Activated CD4-positive, alpha-beta memory T cell treated with anti-CD3 and anti-CD28 coated beads for 36 hours (primary cell): ENCODE measurements at regions not wholly inside any gene's neighbourhood (a gene's known extent, or its start where the extent isn't known, plus 50 kb on each side); places are given as distances from the start of the nearest gene placed in this dataset.

ENCODE experiments used
- CTCF ChIA-PET: fragments of 350-600 bp; sonication (Branson Sonifier 250); formaldehyde crosslinking; loops from one replicate; lab custom pipeline; 2021; ENCODE audit warnings: antibody characterized with exemption, inconsistent platforms; lab: Charles Lee
- POLR2A ChIA-PET: fragments of 350-600 bp; sonication (Branson Sonifier 250); formaldehyde crosslinking; loops from one replicate; lab custom pipeline; 2021; ENCODE audit warnings: antibody characterized with exemption; lab: Charles Lee
- DNase-seq: peaks from one replicate; pipeline ENCODE4 v3.0.0-alpha.2; 2020
- H3K27ac Mint-ChIP-seq: one replicate; pipeline ENCODE4 v1.8.0; 2021; ENCODE audit warnings: mixed read lengths
- H3K27me3 Mint-ChIP-seq: one replicate; pipeline ENCODE4 v1.8.0; 2021; ENCODE audit warnings: mixed read lengths
- H3K36me3 Mint-ChIP-seq: one replicate; pipeline ENCODE4 v1.8.0; 2021; ENCODE audit warnings: mixed read lengths
- H3K4me1 Mint-ChIP-seq: one replicate; pipeline ENCODE4 v1.8.0; 2021; ENCODE audit warnings: low read depth, mixed read lengths
- H3K4me3 Mint-ChIP-seq: one replicate; pipeline ENCODE4 v1.8.0; 2021; ENCODE audit warnings: mild to moderate bottlenecking, mixed read lengths
- H3K9me3 Mint-ChIP-seq: one replicate; pipeline ENCODE4 v1.8.0; 2021; ENCODE audit warnings: mixed read lengths
- intact Hi-C: fragments of 100-400 bp; cut with micrococcal nuclease; formaldehyde crosslinking; loops from one replicate; pipeline ENCODE4 v1.15.1; 2023

DNA sequence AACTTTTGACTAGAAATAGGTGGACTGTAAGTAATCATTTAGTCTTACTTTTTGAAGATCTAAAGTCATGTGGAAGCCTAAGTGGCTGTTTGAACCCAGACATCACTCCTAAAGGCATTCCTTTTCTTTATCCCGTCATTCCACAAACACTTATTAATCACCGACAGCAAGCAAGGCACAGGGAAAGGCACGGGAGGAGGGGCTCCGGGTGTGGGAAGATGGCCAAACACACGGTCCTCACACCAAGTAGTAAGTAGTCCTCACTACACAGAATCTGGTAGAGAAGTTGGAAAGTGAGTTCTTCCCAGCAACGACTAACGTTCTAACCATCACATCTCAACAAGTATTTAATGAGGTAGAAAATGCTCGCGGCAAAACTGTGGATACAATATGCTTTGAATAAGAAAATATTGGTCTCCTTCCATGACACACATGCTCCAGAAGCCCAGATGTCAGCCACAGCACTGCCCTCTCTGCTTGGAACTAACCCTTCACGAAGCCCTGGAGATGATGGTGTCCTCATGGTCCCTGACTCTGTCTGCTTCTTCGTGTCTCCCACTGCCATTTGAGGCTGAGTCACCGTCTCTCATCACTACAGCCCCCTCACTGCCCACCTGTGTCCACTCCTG is 202.2 kb downstream of the OPA1 start:
- H3K4me3 Mint-ChIP-seq = no peak overlapping the region
- no peak for DNase-seq
- ChIA-PET CTCF (no interaction called here), POLR2A (no interaction called here)
- H3K4me1 Mint-ChIP-seq = no peaks in the 10 kb centered on the region
- H3K9me3 Mint-ChIP-seq = no peaks in the 10 kb centered on the region
- intact Hi-C loops = no loop called here
- H3K27me3 Mint-ChIP-seq = peaks cover 10% of the 10 kb centered on the region
- H3K27ac Mint-ChIP-seq = no peak overlapping the region
- H3K36me3 Mint-ChIP-seq = no peaks in the 10 kb centered on the region

GRCh38 chr3:193796089-193796488 is 203.1 kb downstream of the OPA1 start:
- Mint-ChIP-seq H3K27me3 (peaks cover 10% of the 10 kb centered on the region), H3K4me3 (no peak overlapping the region), H3K27ac (no peak overlapping the region), H3K4me1 (no peaks in the 10 kb centered on the region), H3K9me3 (no peaks in the 10 kb centered on the region), H3K36me3 (no peaks in the 10 kb centered on the region)
- ChIA-PET POLR2A (no interaction called here), CTCF (no interaction called here)
- intact Hi-C loops = no loop called here
- DNase-seq = no peak

DNA sequence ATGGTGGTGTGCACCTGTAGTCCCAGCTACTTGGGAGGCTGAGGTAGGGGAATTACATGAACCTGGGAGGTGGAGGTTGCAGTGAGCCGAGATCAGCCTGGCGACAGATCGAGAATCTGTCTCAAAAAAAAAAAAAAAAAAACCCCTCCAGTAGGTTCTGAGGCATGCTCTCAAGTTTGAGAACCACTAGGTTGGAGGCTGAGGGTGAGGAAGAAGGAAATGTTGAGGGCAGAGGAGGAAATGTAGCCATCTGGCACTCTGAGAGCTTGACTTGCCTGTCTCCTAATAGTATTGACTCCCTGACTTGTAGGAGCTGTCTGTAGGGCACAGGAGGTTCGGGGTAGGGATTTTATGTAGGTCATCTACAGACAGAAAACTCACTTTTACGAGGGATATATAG is 204.6 kb downstream of the OPA1 start:
- H3K4me1 Mint-ChIP-seq = no peaks in the 10 kb centered on the region
- H3K36me3 Mint-ChIP-seq = no peaks in the 10 kb centered on the region
- peaks cover 10% of the 10 kb centered on the region for H3K27me3 Mint-ChIP-seq
- intact Hi-C loops = no loop called here
- ChIA-PET POLR2A (no interaction called here), CTCF (no interaction called here)
- no peak overlapping the region for H3K4me3 Mint-ChIP-seq
- no peak for DNase-seq
- no peaks in the 10 kb centered on the region for H3K9me3 Mint-ChIP-seq
- H3K27ac Mint-ChIP-seq = no peak overlapping the region

GRCh38 chr3:193798051-193798450 is 205.0 kb downstream of the OPA1 start:
- no peaks in the 10 kb centered on the region for H3K36me3 Mint-ChIP-seq
- no peak overlapping the region for H3K27ac Mint-ChIP-seq

GRCh38 chr3:193800138-193801043 is 207.4 kb downstream of the OPA1 start:
- POLR2A ChIA-PET = no interaction called here
- no peaks in the 10 kb centered on the region for H3K36me3 Mint-ChIP-seq

More at GRCh38 chr3:193798051-193798450, 205.0 kb downstream of the OPA1 start:
- Mint-ChIP-seq H3K4me1 (no peaks in the 10 kb centered on the region), H3K9me3 (no peaks in the 10 kb centered on the region), H3K27me3 (peaks cover 13% of the 10 kb centered on the region), H3K4me3 (no peak overlapping the region)
- intact Hi-C loops = no loop called here
- POLR2A ChIA-PET = no interaction called here
- CTCF ChIA-PET = no interaction called here
- DNase-seq = no peak

DNA sequence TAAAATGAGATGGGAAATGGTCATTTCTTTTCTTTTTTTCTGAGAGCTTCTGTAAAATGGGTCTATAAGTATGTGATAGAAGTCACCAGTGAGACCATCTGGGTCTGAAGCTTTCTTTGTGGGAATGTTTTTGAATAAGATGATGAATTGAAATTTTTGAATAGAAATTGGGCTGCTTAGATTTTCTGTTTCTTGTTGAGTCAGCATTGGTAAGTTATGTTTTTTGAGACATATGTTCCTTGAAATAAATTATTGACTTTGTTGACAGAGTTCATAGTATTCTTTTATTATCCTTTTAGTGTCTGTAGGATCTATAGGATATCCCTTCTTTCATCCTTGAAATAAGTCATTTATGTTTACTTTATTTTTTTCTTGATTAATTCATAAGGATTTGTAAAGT is 208.1 kb downstream of the OPA1 start:
- H3K4me1 Mint-ChIP-seq = no peaks in the 10 kb centered on the region
- peaks cover 5% of the 10 kb centered on the region for H3K27me3 Mint-ChIP-seq
- CTCF ChIA-PET = interaction anchor here (0.5 kb wide), 1 partner anchor 174 kb away, joined by 4 read pairs; no protein-coding TSS in a partner anchor
- no peak for DNase-seq
- POLR2A ChIA-PET = no interaction called here
- intact Hi-C loops = no loop called here
- no peak overlapping the region for H3K27ac Mint-ChIP-seq
- no peaks in the 10 kb centered on the region for H3K9me3 Mint-ChIP-seq
- no peaks in the 10 kb centered on the region for H3K36me3 Mint-ChIP-seq
- H3K4me3 Mint-ChIP-seq = no peak overlapping the region

More at GRCh38 chr3:193800138-193801043, 207.4 kb downstream of the OPA1 start:
- Mint-ChIP-seq H3K4me1 (no peaks in the 10 kb centered on the region), H3K27me3 (peaks cover 8% of the 10 kb centered on the region), H3K4me3 (no peak overlapping the region), H3K9me3 (no peaks in the 10 kb centered on the region), H3K27ac (no peak overlapping the region)
- no peak for DNase-seq
- intact Hi-C loops = no loop called here
- CTCF ChIA-PET = no interaction called here

GRCh38 chr3:193803288-193803687 is 210.3 kb downstream of the OPA1 start:
- intact Hi-C loops = no loop called here
- Mint-ChIP-seq H3K9me3 (no peaks in the 10 kb centered on the region), H3K27ac (no peak overlapping the region), H3K4me3 (no peak overlapping the region), H3K27me3 (peaks cover 3% of the 10 kb centered on the region), H3K4me1 (no peaks in the 10 kb centered on the region), H3K36me3 (no peaks in the 10 kb centered on the region)
- POLR2A ChIA-PET = no interaction called here
- no peak for DNase-seq
- CTCF ChIA-PET = no interaction called here

DNA sequence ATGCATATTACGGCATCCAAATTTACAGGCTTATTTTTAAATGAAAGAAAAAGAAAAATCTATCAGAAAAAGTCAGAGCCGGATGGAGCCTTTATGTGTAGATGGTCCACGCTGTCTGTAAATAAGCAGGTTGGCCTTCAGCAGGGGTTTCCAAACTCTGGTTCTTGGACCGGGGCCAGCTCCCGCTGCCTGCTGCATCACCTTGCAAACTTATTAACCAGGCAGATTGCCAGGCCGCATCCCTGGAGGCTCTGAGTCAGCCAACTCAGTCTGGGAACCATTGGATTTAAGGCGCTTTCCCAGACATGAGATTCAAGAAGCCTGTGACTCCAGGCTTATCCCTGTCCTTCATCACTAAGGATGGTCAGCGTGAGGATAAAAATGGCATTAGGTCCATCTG is 212.4 kb downstream of the OPA1 start:
- H3K9me3 Mint-ChIP-seq = no peaks in the 10 kb centered on the region
- no peaks in the 10 kb centered on the region for H3K4me1 Mint-ChIP-seq
- DNase-seq = no peak
- H3K27me3 Mint-ChIP-seq = peaks cover 3% of the 10 kb centered on the region
- ChIA-PET CTCF (no interaction called here), POLR2A (no interaction called here)
- H3K36me3 Mint-ChIP-seq = no peaks in the 10 kb centered on the region
- intact Hi-C loops = no loop called here
- no peak overlapping the region for H3K27ac Mint-ChIP-seq
- no peak overlapping the region for H3K4me3 Mint-ChIP-seq

DNA sequence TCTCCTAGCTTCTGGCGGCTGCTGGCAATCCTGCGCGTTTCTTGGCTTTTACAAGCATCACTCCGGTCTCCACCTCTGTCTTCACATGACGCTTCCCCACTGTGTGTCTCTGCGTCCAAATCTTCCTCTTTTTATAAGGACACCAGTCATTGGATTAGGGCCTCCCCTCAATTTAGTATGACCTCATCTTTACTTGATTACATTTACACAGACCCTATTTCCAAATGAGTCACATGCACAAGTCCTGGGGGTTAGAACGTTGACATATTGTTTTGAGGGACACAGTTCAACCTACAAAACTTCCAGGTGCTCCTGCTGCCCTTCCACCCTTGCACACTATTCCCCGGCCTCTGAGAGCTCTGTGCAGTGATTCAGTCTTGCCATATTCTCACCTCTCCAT is 215.3 kb downstream of the OPA1 start:
- Mint-ChIP-seq H3K4me3 (no peak overlapping the region), H3K27ac (no peak overlapping the region), H3K9me3 (no peaks in the 10 kb centered on the region), H3K4me1 (no peaks in the 10 kb centered on the region), H3K36me3 (no peaks in the 10 kb centered on the region), H3K27me3 (no peaks in the 10 kb centered on the region)
- no peak for DNase-seq
- CTCF ChIA-PET = no interaction called here
- intact Hi-C loops = no loop called here
- POLR2A ChIA-PET = no interaction called here

DNA sequence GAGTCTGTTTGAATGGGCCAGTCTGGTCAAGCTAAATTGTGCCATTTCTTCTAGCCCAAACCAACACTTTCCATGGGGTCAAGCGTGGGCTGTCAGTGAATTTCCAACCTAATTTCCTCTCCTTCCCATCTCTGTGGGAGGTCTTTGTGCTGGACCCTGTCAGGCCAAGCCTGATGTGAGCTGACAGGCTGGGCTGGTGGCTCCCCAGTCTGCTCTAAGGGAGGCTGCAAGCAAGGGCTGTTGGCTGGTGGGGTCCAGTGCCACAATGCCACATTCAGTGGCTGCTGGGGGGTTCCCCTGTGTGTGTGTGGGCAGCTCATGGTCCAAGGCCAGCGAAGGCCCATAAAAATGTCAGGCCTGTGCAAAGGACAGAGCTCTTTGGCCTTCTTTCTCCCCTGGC is 216.1 kb downstream of the OPA1 start:
- POLR2A ChIA-PET = no interaction called here
- no peaks in the 10 kb centered on the region for H3K36me3 Mint-ChIP-seq
- intact Hi-C loops = no loop called here
- no peaks in the 10 kb centered on the region for H3K4me1 Mint-ChIP-seq
- no peaks in the 10 kb centered on the region for H3K27me3 Mint-ChIP-seq
- CTCF ChIA-PET = no interaction called here
- H3K4me3 Mint-ChIP-seq = no peak overlapping the region
- no peak overlapping the region for H3K27ac Mint-ChIP-seq
- H3K9me3 Mint-ChIP-seq = no peaks in the 10 kb centered on the region
- DNase-seq = no peak

GRCh38 chr3:193812078-193812725 is 219.2 kb downstream of the OPA1 start:
- no peaks in the 10 kb centered on the region for H3K36me3 Mint-ChIP-seq
- no peaks in the 10 kb centered on the region for H3K4me1 Mint-ChIP-seq
- POLR2A ChIA-PET = no interaction called here
- no peak overlapping the region for H3K4me3 Mint-ChIP-seq
- CTCF ChIA-PET = no interaction called here
- no peaks in the 10 kb centered on the region for H3K27me3 Mint-ChIP-seq
- intact Hi-C loops = no loop called here
- H3K9me3 Mint-ChIP-seq = no peaks in the 10 kb centered on the region
- no peak overlapping the region for H3K27ac Mint-ChIP-seq
- no peak for DNase-seq

- no peak overlapping the region for H3K27ac Mint-ChIP-seq
- no peaks in the 10 kb centered on the region for H3K36me3 Mint-ChIP-seq
- ChIA-PET CTCF (no interaction called here), POLR2A (no interaction called here)
- no peaks in the 10 kb centered on the region for H3K4me1 Mint-ChIP-seq
- no peaks in the 10 kb centered on the region for H3K9me3 Mint-ChIP-seq
- no peak overlapping the region for H3K4me3 Mint-ChIP-seq
- no peak for DNase-seq
- intact Hi-C loops = no loop called here
- H3K27me3 Mint-ChIP-seq = no peaks in the 10 kb centered on the region
Measured at GRCh38 chr3:193812791-193813500, 219.9 kb downstream of the OPA1 start.
